Neuronal stem cell (in vitro differentiated cells): ENCODE measurements at regions not wholly inside any gene's neighbourhood (a gene's known extent, or its start where the extent isn't known, plus 50 kb on each side); places are given as distances from the start of the nearest gene placed in this dataset.

Experiments
- DNase-seq: peaks from one replicate; pipeline ENCODE4 v3.0.0-alpha.2; 2013; ENCODE audit warnings: low spot score
- H2AFZ ChIP-seq: one replicate; pipeline ENCODE4 v1.6.1; 2013; ENCODE audit warnings: mild to moderate bottlenecking, low read length, inconsistent platforms
- H2AK5ac ChIP-seq: 2 replicates; pipeline ENCODE4 v1.6.1; 2013; ENCODE audit warnings: low read depth, mild to moderate bottlenecking, inconsistent platforms, low read length, moderate library complexity, mixed read lengths
- H2BK120ac ChIP-seq: 2 replicates; pipeline ENCODE4 v1.6.1; 2013; ENCODE audit warnings: low read depth, mild to moderate bottlenecking, inconsistent platforms, low read length, moderate library complexity, mixed read lengths
- H2BK12ac ChIP-seq: one replicate; pipeline ENCODE4 v1.6.1; 2013; ENCODE audit warnings: low read length, inconsistent platforms
- H2BK15ac ChIP-seq: 2 replicates; pipeline ENCODE4 v1.6.1; 2013; ENCODE audit warnings: mild to moderate bottlenecking, low read length, inconsistent platforms, mixed read lengths
- H2BK5ac ChIP-seq: one replicate; pipeline ENCODE4 v1.6.1; 2013; ENCODE audit warnings: inconsistent platforms, mild to moderate bottlenecking, low read length, moderate library complexity
- H3K14ac ChIP-seq: one replicate; pipeline ENCODE4 v1.6.1; 2013; ENCODE audit warnings: low read length, inconsistent platforms
- H3K18ac ChIP-seq: 2 replicates; pipeline ENCODE4 v1.6.1; 2013; ENCODE audit warnings: low read length, inconsistent platforms
- H3K23ac ChIP-seq: 2 replicates; pipeline ENCODE4 v1.6.1; 2013; ENCODE audit warnings: low read depth, mild to moderate bottlenecking, mixed read lengths, low read length, inconsistent platforms; ENCODE audit not compliant: poor library complexity
- H3K27ac ChIP-seq: replicated peaks from 3 replicates; pipeline ENCODE4 v1.5.1; 2013; ENCODE audit warnings: low read length, inconsistent platforms
- H3K27me3 ChIP-seq, 3 experiments: 2 replicates each; pipeline ENCODE4 v1.6.1; 2013; ENCODE audit warnings: low read length in 3 of 3, mild to moderate bottlenecking in 2 of 3, inconsistent platforms in 1 of 3, low read depth in 1 of 3, mixed read lengths in 1 of 3, moderate library complexity in 1 of 3; ENCODE audit not compliant: control insufficient read depth in 3 of 3, insufficient read depth in 3 of 3
- H3K36me3 ChIP-seq, 2 donors: replicated peaks in 1 of 2; 2 replicates each; pipeline ENCODE4 v1.6.1; 2013; ENCODE audit warnings: low read length in 2 of 2; ENCODE audit not compliant: control insufficient read depth in 2 of 2, insufficient read depth in 2 of 2
- H3K4ac ChIP-seq: 2 replicates; pipeline ENCODE4 v1.6.1; 2013; ENCODE audit warnings: inconsistent platforms, mild to moderate bottlenecking, low read length, moderate library complexity
- H3K4me1 ChIP-seq, 2 donors: 1 replicate in 1 of 2; 2 replicates in 1 of 2; pipeline ENCODE4 v1.6.1; 2013; ENCODE audit warnings: low read length in 2 of 2, low read depth in 1 of 2; ENCODE audit not compliant: control insufficient read depth in 2 of 2, insufficient read depth in 1 of 2
- H3K4me2 ChIP-seq: one replicate; pipeline ENCODE4 v1.6.1; 2013; ENCODE audit warnings: mild to moderate bottlenecking, low read length, inconsistent platforms; ENCODE audit not compliant: insufficient read depth, poor library complexity, severe bottlenecking
- H3K4me3 ChIP-seq, 2 donors: 2 replicates each; pipeline ENCODE4 v1.5.1; 2013; ENCODE audit warnings: low read length in 2 of 2, mild to moderate bottlenecking in 2 of 2, inconsistent platforms in 1 of 2, moderate library complexity in 1 of 2
- H3K79me1 ChIP-seq: one replicate; pipeline ENCODE4 v1.6.1; 2013; ENCODE audit warnings: low read depth, mild to moderate bottlenecking, inconsistent platforms, low read length, moderate library complexity
- H3K9ac ChIP-seq: one replicate; pipeline ENCODE4 v1.6.1; 2013; ENCODE audit warnings: mild to moderate bottlenecking, low read depth, low read length, inconsistent platforms; ENCODE audit not compliant: poor library complexity
- H3K9me3 ChIP-seq, 2 donors: replicated peaks in 1 of 2; 2 replicates each; pipeline versions ENCODE3 to v1.6.1; 2013; ENCODE audit warnings: low read length in 2 of 2, mild to moderate bottlenecking in 2 of 2, inconsistent platforms in 1 of 2, low read depth in 1 of 2, mixed read lengths in 1 of 2, moderate library complexity in 1 of 2; ENCODE audit not compliant: control insufficient read depth in 2 of 2, insufficient read depth in 1 of 2
- H4K8ac ChIP-seq: one replicate; pipeline ENCODE4 v1.6.1; 2013; ENCODE audit warnings: low read depth, mild to moderate bottlenecking, inconsistent platforms, low read length, moderate library complexity
- H4K91ac ChIP-seq: one replicate; pipeline ENCODE4 v1.6.1; 2013; ENCODE audit warnings: low read length, low read depth, mild to moderate bottlenecking, inconsistent platforms; ENCODE audit not compliant: poor library complexity
- WGBS, 2 donors: extraction: QIAGEN DNeasy Blood & Tissue Kit; methylation state at CpG; one replicate each; pipeline ENCODE4 v1.1.7; 2013; ENCODE audit warnings: missing lambda C conversion rate in 2 of 2, mixed read lengths in 1 of 2; ENCODE audit not compliant: insufficient read length in 2 of 2, insufficient replicate concordance in 1 of 2; ENCODE audit errors: extremely low coverage in 2 of 2; 5-methylcytosine and 5-hydroxymethylcytosine counted together

DNA sequence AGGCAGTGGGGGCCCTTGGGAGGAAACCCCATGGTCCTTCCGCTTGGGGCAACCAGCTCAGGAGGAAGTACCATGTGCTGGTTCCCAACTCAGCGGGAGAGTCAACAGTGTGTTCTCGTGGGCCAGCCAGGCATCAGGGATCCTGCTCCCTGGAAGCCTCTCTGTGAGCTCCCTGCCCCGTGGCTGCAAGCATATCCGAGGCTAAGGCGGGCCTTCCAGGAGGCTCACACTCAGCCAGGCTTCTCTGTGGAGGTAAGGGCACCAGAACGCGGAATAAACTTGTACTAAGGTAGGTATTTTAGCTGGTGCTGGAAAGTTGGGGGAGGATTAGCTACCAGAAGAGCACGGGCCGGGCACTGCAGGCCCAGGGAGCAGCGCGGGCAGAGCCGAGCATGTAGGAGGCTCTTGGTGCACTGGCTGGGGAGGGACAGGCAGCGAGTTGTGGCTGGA lies 74.7 kb upstream of the POU3F1 start:
- Histone ChIP-seq H4K91ac (no peak overlapping the region), H3K27me3 (no peaks in the 10 kb centered on the region), H3K4me1 (peaks cover 4 to 6% of the 10 kb centered on the region in 2 donors), H3K18ac (peak overlapping the region; percentile 68), H3K23ac (peak overlapping the region; percentile 26), H3K14ac (no peak overlapping the region), H2BK15ac (no peak overlapping the region), H3K9me3 (no peaks in the 10 kb centered on the region), H3K79me1 (no peaks in the 10 kb centered on the region), H4K8ac (no peak overlapping the region), H2BK5ac (no peak overlapping the region), H3K4me3 (no peak overlapping the region), H2BK120ac (no peak overlapping the region), H3K9ac (no peak overlapping the region), H3K36me3 (peaks cover 2 to 25% of the 10 kb centered on the region in 2 donors), H2AK5ac (peak overlapping the region; percentile 15), H3K4ac (no peak overlapping the region), H3K27ac (no peak overlapping the region), H2BK12ac (no peak overlapping the region), H3K4me2 (no peak overlapping the region), H2AFZ (no peak overlapping the region)
- WGBS, 2 donors, result no CpG with 5 or more reads among the region's 14 CpGs
- DNase-seq, result no peak

DNA sequence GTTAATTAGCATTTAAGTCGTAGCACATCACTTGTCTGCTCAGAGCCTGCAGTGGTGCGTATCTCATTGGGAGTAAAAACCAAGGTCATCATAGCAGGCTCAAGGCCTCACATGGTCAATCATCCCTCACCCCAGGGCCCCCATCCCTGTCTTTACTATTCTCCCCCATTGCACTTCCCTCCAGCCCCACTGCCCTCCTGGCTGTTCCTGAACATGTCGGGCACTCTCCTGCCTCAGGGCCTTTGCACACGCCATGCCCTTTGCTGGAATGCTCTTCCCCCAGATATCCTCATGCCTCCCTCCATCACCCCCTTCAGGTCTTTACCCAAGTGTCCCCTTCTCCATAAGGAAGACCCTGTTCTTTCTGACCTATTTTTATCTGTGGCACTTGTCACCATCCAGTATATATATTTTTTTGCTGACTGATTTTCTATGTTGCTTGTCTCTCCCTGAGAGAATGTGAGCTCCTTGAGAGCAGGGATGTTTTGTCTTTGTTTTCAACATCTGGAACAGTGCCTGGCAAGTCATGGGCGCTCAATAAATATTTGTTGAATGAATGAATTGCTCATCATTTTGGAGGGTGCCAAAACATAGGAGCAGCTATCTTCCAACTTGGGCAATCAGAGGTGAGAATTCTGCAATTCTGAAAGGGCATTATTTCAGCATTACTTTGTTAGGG lies 74.1 kb upstream of the POU3F1 start:
- no peak overlapping the region for H3K4me3 ChIP-seq
- H3K14ac ChIP-seq, result no peak overlapping the region
- no peak overlapping the region for H3K18ac ChIP-seq
- no peak overlapping the region for H2BK120ac ChIP-seq
- H3K36me3 ChIP-seq, result peaks cover 2 to 25% of the 10 kb centered on the region in 2 donors
- H4K91ac ChIP-seq, result no peak overlapping the region
- H2BK5ac ChIP-seq, result no peak overlapping the region
- DNase-seq, result no peak
- no peaks in the 10 kb centered on the region for H3K79me1 ChIP-seq
- H3K9ac ChIP-seq, result no peak overlapping the region
- H3K4me1 ChIP-seq, result peaks cover 4 to 6% of the 10 kb centered on the region in 2 donors
- H2AK5ac ChIP-seq, result peak overlapping the region; percentile 15
- no peak overlapping the region for H2AFZ ChIP-seq
- H2BK12ac ChIP-seq, result no peak overlapping the region
- H3K23ac ChIP-seq, result no peak overlapping the region
- H3K27me3 ChIP-seq, result no peaks in the 10 kb centered on the region
- no peak overlapping the region for H4K8ac ChIP-seq
- H3K4ac ChIP-seq, result no peak overlapping the region
- H3K9me3 ChIP-seq, result no peaks in the 10 kb centered on the region
- H3K4me2 ChIP-seq, result no peak overlapping the region
- no peak overlapping the region for H2BK15ac ChIP-seq
- no peak overlapping the region for H3K27ac ChIP-seq
- no CpG with 5 or more reads among the region's 5 CpGs for WGBS, 2 donors

- no CpG with 5 or more reads among the region's 9 CpGs for WGBS, 2 donors
- H3K9ac ChIP-seq, result no peak overlapping the region
- no peaks in the 10 kb centered on the region for H3K79me1 ChIP-seq
- no peak overlapping the region for H2BK12ac ChIP-seq
- no peak overlapping the region for H3K27ac ChIP-seq
- no peak overlapping the region for H3K4me2 ChIP-seq
- H3K18ac ChIP-seq, result peak overlapping the region; percentile 32
- H3K4ac ChIP-seq, result no peak overlapping the region
- peak overlapping the region; percentile 55 for H2BK120ac ChIP-seq
- H3K9me3 ChIP-seq, result no peaks in the 10 kb centered on the region
- DNase-seq, result no peak
- H2BK15ac ChIP-seq, result no peak overlapping the region
- no peaks in the 10 kb centered on the region for H3K27me3 ChIP-seq
- H4K91ac ChIP-seq, result no peak overlapping the region
- H3K36me3 ChIP-seq, result peaks cover 0 to 25% of the 10 kb centered on the region in 2 donors
- H3K4me3 ChIP-seq, result no peak overlapping the region
- H3K4me1 ChIP-seq, result peaks cover 4 to 6% of the 10 kb centered on the region in 2 donors
- peak overlapping the region; percentile 47 for H2AK5ac ChIP-seq
- no peak overlapping the region for H3K14ac ChIP-seq
- H2AFZ ChIP-seq, result no peak overlapping the region
- no peak overlapping the region for H3K23ac ChIP-seq
- H2BK5ac ChIP-seq, result no peak overlapping the region
- H4K8ac ChIP-seq, result no peak overlapping the region
Observed at GRCh38 chr1:38118976-38119375, 72.4 kb upstream of the POU3F1 start.

DNA sequence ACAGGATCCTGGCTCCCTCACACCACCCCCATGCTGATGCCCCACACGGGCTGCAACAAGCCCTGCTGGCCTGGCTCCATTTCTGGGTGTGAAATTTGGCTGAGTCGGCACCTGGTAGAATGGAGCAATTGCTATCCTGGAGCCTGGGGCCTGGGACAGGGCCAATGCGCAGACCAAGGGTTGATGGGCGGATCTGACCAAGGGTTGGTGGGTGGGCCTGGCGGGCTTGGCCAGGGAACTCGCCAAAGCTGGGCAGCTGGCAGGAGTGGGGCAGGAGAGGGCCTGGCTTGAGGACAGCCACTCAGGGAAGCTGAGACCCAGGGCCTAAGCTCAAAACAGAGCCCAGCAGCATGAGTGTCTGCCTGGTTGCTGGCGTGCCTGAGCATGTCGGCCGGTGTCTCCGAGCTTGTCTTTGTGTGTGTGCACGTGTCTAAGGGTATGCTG lies 70.9 kb upstream of the POU3F1 start:
- WGBS, 2 donors, result no CpG with 5 or more reads among the region's 11 CpGs
- Histone ChIP-seq H3K27me3 (no peaks in the 10 kb centered on the region), H4K8ac (no peak overlapping the region), H2BK5ac (no peak overlapping the region), H2BK12ac (no peak overlapping the region), H3K79me1 (no peaks in the 10 kb centered on the region), H4K91ac (no peak overlapping the region), H3K18ac (peak overlapping the region; percentile 8), H2AFZ (no peak overlapping the region), H3K14ac (no peak overlapping the region), H3K27ac (no peak overlapping the region), H3K36me3 (peaks cover 0 to 41% of the 10 kb centered on the region in 2 donors), H3K23ac (no peak overlapping the region), H2BK15ac (no peak overlapping the region), H3K9ac (no peak overlapping the region), H2BK120ac (no peak overlapping the region), H3K4ac (no peak overlapping the region), H2AK5ac (no peak overlapping the region), H3K4me2 (no peak overlapping the region), H3K4me1 (peaks cover 2 to 6% of the 10 kb centered on the region in 2 donors), H3K9me3 (no peaks in the 10 kb centered on the region), H3K4me3 (no peak overlapping the region)
- DNase-seq, result no peak
